HG03159 (cell line): ENCODE measurements at regions not wholly inside any gene's neighbourhood (a gene's known extent, or its start where the extent isn't known, plus 50 kb on each side); places are given as distances from the start of the nearest gene placed in this dataset.

Experiments used
- ATAC-seq: cut with Tn5 transposase; IDR thresholded peaks from one replicate; pipeline ENCODE4 v1.9.1; 2021; ENCODE audit warnings: mild to moderate bottlenecking, moderate library complexity; ENCODE audit not compliant: unreplicated experiment

GRCh38 chr6:170163405-170164170, 127.3 kb downstream of the DLL1 start:
- ATAC-seq = no peak

- no peak for ATAC-seq
These were observed 128.0 kb downstream of the DLL1 start for GRCh38 chr6:170162775-170163404.

- ATAC-seq = no peak
These were observed 128.7 kb downstream of the DLL1 start for GRCh38 chr6:170162011-170162774.

- no peak for ATAC-seq
These were observed 130.0 kb downstream of the DLL1 start for GRCh38 chr6:170160628-170161611.

- no peak for ATAC-seq
These were observed 130.7 kb downstream of the DLL1 start for GRCh38 chr6:170160031-170160627.

GRCh38 chr6:170159022-170159965, 131.6 kb downstream of the DLL1 start:
- ATAC-seq = no peak

- no peak for ATAC-seq
These were observed 132.4 kb downstream of the DLL1 start for GRCh38 chr6:170158296-170159021.

GRCh38 chr6:170157567-170158218, 133.2 kb downstream of the DLL1 start:
- ATAC-seq = no peak

GRCh38 chr6:170156448-170157375, 134.2 kb downstream of the DLL1 start:
- ATAC-seq = no peak

GRCh38 chr6:170155464-170156196, 135.2 kb downstream of the DLL1 start:
- ATAC-seq = no peak

DNA sequence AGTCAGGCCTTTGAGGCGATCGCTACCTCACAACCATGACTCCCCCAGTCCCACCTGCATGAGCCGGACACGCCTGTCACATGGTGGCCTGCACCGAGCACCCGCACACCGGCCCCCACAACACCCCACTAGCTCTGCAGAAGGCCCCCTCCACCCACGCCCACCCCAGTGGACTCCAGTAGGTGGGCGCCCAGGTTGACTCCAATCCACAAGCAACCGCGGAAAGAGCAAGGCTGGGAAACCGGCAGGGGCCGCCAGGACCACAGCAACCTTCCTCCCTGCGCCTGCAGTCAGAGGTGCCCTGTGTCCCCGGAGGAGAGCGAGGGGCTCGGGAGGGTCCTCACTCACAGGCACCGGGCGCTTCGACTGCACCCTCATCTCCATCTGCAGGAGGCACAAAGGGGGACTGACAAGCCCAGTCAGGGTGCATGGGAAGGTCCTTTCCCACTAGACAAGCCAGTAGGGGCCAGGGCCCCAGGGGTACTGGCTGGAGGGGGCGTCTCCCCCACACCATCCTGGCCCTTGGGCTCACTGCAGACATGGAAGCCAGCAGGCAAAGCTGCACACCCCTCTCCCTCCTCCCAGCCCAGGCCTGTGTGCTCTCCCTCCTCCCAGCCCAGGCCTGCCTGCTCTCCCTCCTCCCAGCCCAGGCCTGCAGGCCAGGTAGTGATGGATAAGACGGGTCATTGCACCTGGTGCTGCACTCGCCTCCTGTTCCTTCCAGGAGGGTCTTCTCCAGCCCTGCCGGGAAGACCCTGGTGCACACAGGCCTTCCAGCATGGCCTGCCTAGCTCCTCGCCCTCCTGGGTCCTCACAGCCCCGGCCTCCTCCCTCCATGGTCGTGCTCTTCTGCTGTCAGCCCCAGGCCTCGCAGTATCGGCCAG, 137.2 kb downstream of the DLL1 start:
- no peak for ATAC-seq

- no peak for ATAC-seq
These were observed 137.9 kb downstream of the DLL1 start for GRCh38 chr6:170152989-170153388.

GRCh38 chr6:170152124-170152926, 138.6 kb downstream of the DLL1 start:
- no peak for ATAC-seq

DNA sequence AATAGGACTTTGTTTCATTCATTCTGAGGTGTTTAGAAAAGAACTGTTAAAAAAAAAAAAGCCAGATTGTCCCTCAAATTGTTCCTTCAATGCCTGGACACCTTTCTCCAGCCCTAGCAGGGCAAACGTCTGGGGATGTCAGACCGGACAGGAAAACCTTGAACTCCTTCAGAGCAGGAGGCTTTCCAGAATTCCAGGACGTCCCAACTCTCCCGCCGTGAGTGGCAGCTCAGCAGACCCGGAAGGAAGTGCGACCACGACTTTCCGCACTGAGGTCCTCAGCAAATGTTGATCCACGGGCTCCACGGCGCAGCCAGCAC, 139.1 kb downstream of the DLL1 start:
- no peak for ATAC-seq
